GM12891 (cell line): ENCODE measurements at regions not wholly inside any gene's neighbourhood (a gene's known extent, or its start where the extent isn't known, plus 50 kb on each side); places are given as distances from the start of the nearest gene placed in this dataset.

ENCODE experiments used
- DNase-seq: peaks from one replicate; pipeline ENCODE4 v3.0.0; 2011; ENCODE audit warnings: low spot score; ENCODE audit not compliant: insufficient read length
- FAIRE-seq: peaks from 2 replicates; lab custom pipeline; 2011; peaks lifted over from hg19 to GRCh38; lab: Jason Lieb, UNC
- PAX5 ChIP-seq: IDR thresholded peaks from 2 replicates; pipeline ENCODE4 v1.6.1; 2011; ENCODE audit warnings: low read length, moderate library complexity, mild to moderate bottlenecking; ENCODE audit not compliant: insufficient read depth, severe bottlenecking
- POLR2A ChIP-seq: IDR thresholded peaks from 2 replicates; pipeline ENCODE4 v1.6.1; 2011; ENCODE audit warnings: low read depth, low read length, control low read depth
- POLR2AphosphoS5 ChIP-seq: IDR thresholded peaks from 2 replicates; pipeline ENCODE4 v1.6.1; 2011; ENCODE audit warnings: low read depth, low read length, control low read depth
- POU2F2 ChIP-seq: IDR thresholded peaks from 2 replicates; pipeline ENCODE4 v1.6.1; 2011; ENCODE audit warnings: low read depth, mild to moderate bottlenecking, control low read depth, low read length, moderate library complexity
- SPI1 ChIP-seq: IDR thresholded peaks from 2 replicates; pipeline ENCODE4 v1.6.1; 2011; ENCODE audit warnings: low read depth, low read length, control low read depth
- TAF1 ChIP-seq: IDR thresholded peaks from 2 replicates; pipeline ENCODE4 v1.6.1; 2011; ENCODE audit warnings: low read depth, low read length, control low read depth

DNA sequence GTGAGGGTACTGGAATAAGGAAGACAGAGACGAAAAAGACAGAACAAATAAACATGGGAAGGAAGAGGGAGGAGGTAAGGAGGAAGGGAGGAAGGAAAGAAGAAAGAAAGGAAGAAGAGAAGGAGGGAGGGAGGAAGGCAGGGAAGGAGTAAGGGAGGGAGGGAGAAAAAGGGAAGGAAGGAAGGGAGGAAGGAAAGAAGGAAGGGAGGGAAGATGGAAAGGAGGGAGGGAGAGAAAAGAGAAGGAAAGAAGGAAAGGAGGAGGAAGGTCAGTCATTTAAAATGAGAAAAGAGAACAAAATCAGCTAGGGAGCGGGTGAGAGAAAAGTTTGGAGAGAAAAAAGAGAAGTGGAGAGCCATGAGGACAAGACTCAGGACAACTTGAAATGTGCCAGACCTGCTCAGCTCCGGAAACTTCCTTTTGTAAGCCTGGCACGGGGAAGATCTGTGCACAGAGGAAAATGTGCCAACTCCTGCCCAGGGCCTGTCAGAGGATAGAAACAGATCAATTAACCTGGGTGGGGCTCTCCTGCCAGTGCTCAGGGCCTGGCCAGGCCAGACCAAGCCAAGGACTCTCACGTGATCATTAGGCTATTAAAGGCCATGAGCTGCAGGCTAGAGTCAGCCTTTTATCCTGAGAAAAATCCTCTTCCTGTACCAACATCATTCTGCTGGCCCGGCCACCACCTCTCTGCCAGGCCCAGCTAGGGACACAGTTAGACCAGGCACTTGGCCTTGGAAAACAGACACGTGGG, 50.1 kb upstream of the BCL6 start:
- DNase-seq (no peak), FAIRE-seq (no peak)
- TF ChIP-seq POLR2A (no peak), POU2F2 (no peak), TAF1 (no peak), POLR2AphosphoS5 (no peak), PAX5 (no peak), SPI1 (no peak)

DNA sequence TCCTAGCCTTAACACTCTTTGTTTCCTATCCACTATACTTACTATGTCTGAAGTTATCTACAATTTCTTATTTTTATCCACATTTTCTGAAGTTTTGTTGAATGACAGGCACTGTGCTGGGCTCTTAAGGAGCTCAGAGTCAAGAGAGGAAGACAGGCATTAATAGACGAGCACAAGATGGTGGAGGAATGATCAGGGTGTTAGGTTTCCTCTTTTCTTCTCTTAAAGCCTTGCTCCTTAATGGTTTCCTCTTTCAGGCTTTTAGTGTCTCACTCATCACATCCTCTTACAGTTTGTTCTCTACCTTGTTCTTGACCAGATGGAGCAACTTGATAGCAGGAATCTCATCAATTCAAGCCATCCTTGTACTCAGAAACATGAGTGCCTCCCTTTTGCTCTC, 52.9 kb upstream of the BCL6 start:
- FAIRE-seq (no peak), DNase-seq (no peak)
- TF ChIP-seq POU2F2 (no peak), PAX5 (no peak), POLR2A (no peak), SPI1 (no peak), TAF1 (no peak), POLR2AphosphoS5 (no peak)

DNA sequence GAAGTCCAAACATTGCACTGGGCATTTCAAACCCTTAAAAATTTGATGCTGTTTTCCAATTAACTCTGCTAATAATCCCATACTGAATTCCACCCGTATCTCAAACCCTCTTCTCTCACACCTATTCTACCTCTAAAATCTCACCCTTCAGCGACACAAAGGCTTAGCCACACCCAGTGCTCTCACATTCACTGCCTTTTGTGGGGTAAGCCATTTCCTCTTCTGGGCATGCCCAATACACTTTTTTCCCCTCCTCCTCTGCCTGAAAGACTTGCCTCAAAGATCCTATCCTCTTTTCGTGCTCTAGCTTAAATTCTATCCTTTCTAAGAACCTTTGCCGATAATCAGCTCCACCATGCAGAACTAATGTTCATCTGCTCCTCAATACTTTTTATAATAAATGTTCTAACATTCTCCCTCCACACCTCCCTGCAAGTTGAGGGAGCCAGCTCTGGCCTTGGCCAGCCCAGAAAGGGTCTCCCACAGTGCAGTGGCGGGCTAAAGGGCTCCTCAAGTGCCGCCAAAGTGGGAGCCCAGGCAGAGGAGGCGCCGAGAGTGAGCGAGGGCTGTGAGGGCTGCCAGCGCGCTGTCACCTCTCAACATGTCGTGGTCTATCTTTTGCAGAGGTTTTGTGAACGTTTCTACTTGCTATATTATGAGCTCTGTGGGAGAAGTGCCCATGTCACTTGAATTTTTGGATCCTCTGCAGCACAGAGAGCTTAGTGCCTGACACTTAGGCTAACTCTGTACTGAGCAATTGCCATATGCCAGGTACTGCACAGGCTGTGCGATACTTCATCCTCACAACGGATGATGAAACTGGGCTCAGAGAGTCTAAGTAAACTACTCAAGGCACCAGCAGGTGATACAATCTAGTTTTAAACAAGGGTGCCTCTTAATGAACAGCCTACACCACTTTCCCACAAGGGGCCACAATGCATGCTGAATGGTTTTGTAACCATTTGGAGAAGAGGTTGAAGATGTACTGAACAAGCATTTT, 53.6 kb upstream of the BCL6 start:
- no peak for TF ChIP-seq POU2F2
- TF ChIP-seq POLR2AphosphoS5 = no peak
- no peak for TF ChIP-seq SPI1
- no peak for TF ChIP-seq PAX5
- DNase-seq (no peak), FAIRE-seq (no peak)

DNA sequence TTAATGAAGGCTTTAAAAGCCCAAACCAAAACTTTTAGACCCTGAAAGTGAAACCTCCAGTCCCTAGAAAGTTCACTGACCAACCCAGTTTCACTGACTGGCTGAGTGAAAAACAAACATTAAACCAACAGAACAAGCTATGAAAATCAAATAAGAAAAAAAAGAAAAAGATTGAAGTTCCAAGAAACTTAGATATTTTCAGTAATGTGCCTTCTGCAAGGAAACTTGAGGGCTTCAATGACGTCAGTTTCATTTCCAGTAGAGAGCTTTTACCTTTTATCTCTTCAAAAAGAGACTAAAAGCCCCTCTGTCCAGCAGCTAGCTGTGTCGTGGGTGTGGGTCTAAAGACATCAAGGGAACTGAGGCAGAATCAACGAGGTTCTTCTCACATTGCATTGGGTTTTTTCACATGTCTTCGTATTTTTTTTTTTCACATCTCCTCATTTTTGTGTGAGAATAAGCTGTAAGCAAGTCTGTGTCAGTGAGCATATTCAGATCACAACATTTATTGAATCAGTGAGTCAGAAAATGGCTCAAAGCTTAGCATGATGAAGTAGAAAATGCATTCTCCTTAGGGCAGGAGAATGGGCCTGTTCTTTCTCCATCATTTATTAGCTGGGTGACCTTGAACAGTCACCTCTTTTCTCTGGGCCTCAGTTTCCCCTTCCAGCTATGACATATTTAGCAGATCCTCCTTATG, 54.8 kb upstream of the BCL6 start:
- FAIRE-seq = no peak
- TF ChIP-seq PAX5 (no peak), POLR2A (no peak), POU2F2 (no peak), SPI1 (no peak), POLR2AphosphoS5 (no peak), TAF1 (no peak)
- no peak for DNase-seq

DNA sequence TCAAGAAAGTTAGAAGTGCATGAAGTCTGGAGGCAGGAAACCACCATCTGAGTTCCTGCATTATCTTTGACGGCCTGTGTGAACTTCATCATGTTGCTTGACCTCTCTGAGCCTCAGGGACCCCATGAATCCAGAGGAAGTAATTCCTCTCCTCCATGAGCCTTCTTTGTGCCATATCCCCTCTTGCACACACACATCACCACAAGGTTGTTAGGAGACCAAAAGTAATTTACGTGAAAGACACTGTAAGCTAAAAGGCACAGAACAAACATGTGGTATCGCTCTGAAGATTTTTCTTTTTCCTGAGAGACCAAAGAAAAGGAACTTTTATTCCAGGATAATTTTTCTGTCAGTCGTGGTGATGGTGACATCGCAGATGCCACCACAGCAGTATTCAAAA, 55.9 kb upstream of the BCL6 start:
- DNase-seq (no peak), FAIRE-seq (no peak)
- TF ChIP-seq TAF1 = no peak
- no peak for TF ChIP-seq POLR2A
- no peak for TF ChIP-seq PAX5
- TF ChIP-seq POLR2AphosphoS5 = no peak
- TF ChIP-seq SPI1 = no peak
- TF ChIP-seq POU2F2 = no peak

DNA sequence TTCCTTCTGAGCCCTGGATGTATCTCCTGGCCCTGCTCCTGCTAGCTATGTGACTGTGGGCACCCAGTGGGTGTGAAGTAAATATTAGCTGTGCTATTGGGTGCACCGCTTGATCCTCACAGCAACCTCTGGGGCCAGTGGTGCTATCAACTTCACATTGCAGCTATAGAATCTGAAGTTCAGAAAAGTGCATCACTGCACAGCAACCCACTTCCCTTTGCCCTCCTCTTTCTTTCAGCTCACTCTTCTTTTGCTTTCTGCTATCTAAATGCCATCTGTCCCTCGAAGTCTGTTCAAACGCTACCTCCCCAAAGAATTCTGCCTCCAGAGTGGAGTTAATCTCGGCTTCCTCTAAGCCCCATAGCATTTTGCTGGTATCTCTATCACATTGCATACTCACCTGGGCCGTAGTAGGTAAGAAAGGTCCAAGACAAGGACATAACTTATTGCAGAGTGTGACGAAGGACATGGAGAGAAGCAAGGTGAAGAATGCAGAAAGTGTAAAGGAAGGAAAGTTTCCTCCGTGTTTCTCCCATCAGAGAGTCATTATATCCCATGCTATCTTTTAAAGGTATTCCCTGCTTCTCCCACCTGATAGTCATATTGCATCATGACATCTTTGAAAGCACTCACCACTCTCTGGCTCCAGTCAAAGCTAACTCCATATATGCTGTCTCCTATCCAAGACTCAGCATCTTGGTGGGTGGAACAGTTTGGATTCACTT, 57.1 kb upstream of the BCL6 start:
- FAIRE-seq = peak; percentile 31
- DNase-seq = no peak
- TF ChIP-seq SPI1 (no peak; the same call in 1 of the 2 replicates), POU2F2 (no peak), POLR2A (no peak), POLR2AphosphoS5 (no peak), PAX5 (no peak), TAF1 (no peak)

DNA sequence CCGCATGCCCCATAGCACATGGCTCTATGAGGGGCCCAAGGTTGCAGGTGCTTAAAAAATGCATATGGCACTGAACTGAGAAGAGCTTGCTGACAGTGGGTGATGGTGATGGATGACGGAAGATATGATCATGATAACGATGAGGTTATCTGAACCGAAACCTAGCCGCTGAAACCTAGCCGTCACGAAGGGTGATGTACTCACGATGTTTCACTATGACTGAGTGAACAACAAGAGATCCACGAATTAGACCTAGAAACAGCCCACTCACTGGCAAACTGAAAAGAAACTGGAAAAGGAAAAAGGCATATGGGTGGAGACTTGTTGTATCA, 57.6 kb upstream of the BCL6 start:
- FAIRE-seq (peak; percentile 38), DNase-seq (no peak)
- TF ChIP-seq POLR2AphosphoS5 (no peak), POU2F2 (peak; percentile 84)

DNA sequence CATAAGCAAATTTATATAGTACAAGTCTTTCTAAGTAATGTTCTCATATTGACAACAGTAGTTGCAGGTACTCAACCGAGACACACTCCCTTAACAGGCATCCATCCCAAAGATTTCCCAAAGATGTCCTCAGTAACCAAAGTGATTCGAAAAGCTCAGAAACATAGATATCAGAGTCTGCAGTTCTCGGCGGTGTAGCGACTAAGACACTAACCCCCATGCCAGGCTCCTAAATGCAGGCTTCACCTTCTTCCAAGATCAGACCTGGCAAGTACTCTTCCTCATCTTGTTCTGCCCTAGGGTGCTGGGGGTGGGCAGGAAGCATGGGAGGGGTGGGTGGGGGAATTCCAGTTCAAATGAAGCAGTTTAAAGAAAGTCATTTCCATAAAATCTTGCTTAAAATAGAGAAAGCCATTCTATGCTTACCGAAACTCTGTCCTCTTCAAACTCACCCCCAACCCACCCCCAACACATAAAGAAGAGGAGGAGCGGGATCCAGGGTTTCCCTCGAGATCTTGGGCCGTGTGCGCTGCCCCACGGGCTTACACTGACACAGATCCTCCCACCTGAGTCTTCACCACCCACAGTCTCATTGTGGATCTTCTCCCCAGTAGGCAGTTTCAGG, 59.0 kb upstream of the BCL6 start:
- TF ChIP-seq POU2F2 = no peak
- no peak for TF ChIP-seq SPI1
- no peak for TF ChIP-seq POLR2AphosphoS5
- no peak for TF ChIP-seq TAF1
- no peak for TF ChIP-seq POLR2A
- TF ChIP-seq PAX5 = no peak
- no peak for FAIRE-seq
- no peak for DNase-seq

DNA sequence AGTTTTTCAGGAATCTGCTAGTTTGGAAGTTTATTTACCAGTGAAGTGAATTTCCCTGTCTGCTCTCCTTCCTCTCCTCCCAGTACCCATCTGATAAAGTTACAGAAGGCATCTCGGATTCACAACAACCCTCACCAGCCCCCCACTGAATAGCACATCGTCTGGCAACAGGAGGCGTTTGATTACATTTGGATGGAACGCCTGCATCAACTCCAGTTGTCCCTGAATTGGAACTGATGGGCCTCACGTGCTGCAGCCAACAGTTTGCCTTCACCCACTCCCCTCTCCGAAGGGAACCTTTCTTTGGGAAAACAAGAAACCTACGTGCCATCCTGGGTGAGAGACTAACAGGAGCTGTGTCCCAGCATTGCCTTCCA, 59.5 kb upstream of the BCL6 start:
- DNase-seq (no peak), FAIRE-seq (no peak)
- no peak for TF ChIP-seq POU2F2
- no peak for TF ChIP-seq POLR2AphosphoS5
- TF ChIP-seq TAF1 = no peak
- no peak for TF ChIP-seq POLR2A
